ENCODE measurements at regions not wholly inside any gene's neighbourhood (a gene's known extent, or its start where the extent isn't known, plus 50 kb on each side); places are given as distances from the start of the nearest gene placed in this dataset.

DNA sequence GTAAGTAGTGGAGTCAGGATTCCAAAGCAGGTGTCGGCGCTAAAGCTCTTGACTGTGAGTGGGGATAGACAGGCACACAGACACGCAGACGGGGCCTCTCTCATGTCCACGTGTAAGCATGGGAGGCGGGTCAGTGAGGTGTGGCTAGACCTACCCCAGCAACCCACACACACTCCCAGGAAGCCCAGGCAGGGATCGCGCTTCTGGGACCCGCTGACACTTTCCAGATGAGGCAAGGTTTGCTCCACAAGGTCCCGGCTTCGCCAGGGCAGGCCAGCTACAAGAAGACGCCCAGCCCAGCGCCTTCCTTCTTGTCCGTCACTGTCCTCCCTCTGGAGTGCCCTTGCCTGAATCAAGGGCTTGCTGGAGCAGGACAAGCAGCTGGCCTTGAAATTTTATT lies 213.8 kb upstream of the RPL38 start:
- TF ChIP-seq CTCF (IDR thresholded peaks at IDR 0.05) (no peak), POLR2AphosphoS5 (IDR thresholded peaks at IDR 0.05) (no peak), EP300 (IDR thresholded peaks at IDR 0.05; ENCODE audit: low read depth) (no peak)

All from transverse colon (tissue), 4 donors.